ENCODE measurements at regions not wholly inside any gene's neighbourhood (a gene's known extent, or its start where the extent isn't known, plus 50 kb on each side); places are given as distances from the start of the nearest gene placed in this dataset.
A peak's percentile ranks its signal among the peaks of the same experiment; 100 is the strongest.
"Not testable (repeated sequence)": the region's sequence is repeated elsewhere in the genome, so short reads cannot be mapped to it uniquely, and the experiment has no call there.

GRCh38 chr7:65796205-65796604 is 76.7 kb upstream of the VKORC1L1 start:
- Histone ChIP-seq H3K9ac (ENCODE audit: low read depth, low read length, poor library complexity) (no peak overlapping the region), H3K27ac (replicated peaks; ENCODE audit: low read length) (no peak overlapping the region), H3K4me1 (ENCODE audit: control insufficient read depth in 2 of 2, insufficient read depth in 1 of 2, low read depth in 1 of 2, low read length in 2 of 2) (peaks cover 0 to 1% of the 10 kb centered on the region in 2 donors), H2AFZ (ENCODE audit: low read length) (no peak overlapping the region), H2BK5ac (ENCODE audit: low read length) (no peak overlapping the region), H3K27me3 (ENCODE audit: control insufficient read depth in 3 of 3, insufficient read depth in 3 of 3, low read depth in 1 of 3, low read length in 3 of 3) (no peaks in the 10 kb centered on the region), H2BK120ac (ENCODE audit: low read depth, low read length) (no peak overlapping the region), H3K4ac (ENCODE audit: low read length) (no peak overlapping the region), H3K79me1 (ENCODE audit: low read depth, low read length) (no peaks in the 10 kb centered on the region), H3K4me3 (ENCODE audit: low read length in 2 of 2) (no peak overlapping the region), H4K8ac (ENCODE audit: low read depth, low read length) (no peak overlapping the region), H2AK5ac (ENCODE audit: low read depth, low read length) (no peak overlapping the region), H3K9me3 (replicated peaks in 1 of 2; ENCODE audit: control insufficient read depth in 2 of 2, insufficient read depth in 1 of 2, low read depth in 1 of 2, low read length in 2 of 2) (peaks cover 0 to 2% of the 10 kb centered on the region in 2 donors), H3K36me3 (replicated peaks in 1 of 2; ENCODE audit: control insufficient read depth in 2 of 2, insufficient read depth in 2 of 2, low read length in 2 of 2) (no peaks in the 10 kb centered on the region), H3K23ac (ENCODE audit: low read depth, low read length, poor library complexity) (peak overlapping the region; percentile 61), H3K18ac (ENCODE audit: low read length) (no peak overlapping the region), H3K4me2 (ENCODE audit: insufficient read depth, low read length, poor library complexity, severe bottlenecking) (no peak overlapping the region), H3K14ac (ENCODE audit: low read length) (no peak overlapping the region), H4K91ac (ENCODE audit: low read depth, low read length, poor library complexity) (no peak overlapping the region), H2BK15ac (ENCODE audit: low read length) (no peak overlapping the region), H2BK12ac (ENCODE audit: low read length) (no peak overlapping the region)
- no CpG with 5 or more reads among the region's 4 CpGs for WGBS, 2 donors (ENCODE audit: extremely low coverage in 2 of 2, insufficient read length in 2 of 2, insufficient replicate concordance in 1 of 2)
- no peak for DNase-seq (ENCODE audit: low spot score)

- H2AK5ac ChIP-seq (ENCODE audit: low read depth, low read length); H3K4ac ChIP-seq (ENCODE audit: low read length); H3K9me3 ChIP-seq (replicated peaks in 1 of 2; ENCODE audit: control insufficient read depth in 2 of 2, insufficient read depth in 1 of 2, low read depth in 1 of 2, low read length in 2 of 2); H2BK12ac ChIP-seq (ENCODE audit: low read length); H2BK5ac ChIP-seq (ENCODE audit: low read length); H2BK15ac ChIP-seq (ENCODE audit: low read length); H4K8ac ChIP-seq (ENCODE audit: low read depth, low read length); H3K4me3 ChIP-seq (ENCODE audit: low read length in 2 of 2); H3K14ac ChIP-seq (ENCODE audit: low read length); H3K9ac ChIP-seq (ENCODE audit: low read depth, low read length, poor library complexity); H3K23ac ChIP-seq (ENCODE audit: low read depth, low read length, poor library complexity); H3K27ac ChIP-seq (replicated peaks; ENCODE audit: low read length); H3K4me1 ChIP-seq (ENCODE audit: control insufficient read depth in 2 of 2, insufficient read depth in 1 of 2, low read depth in 1 of 2, low read length in 2 of 2); H3K79me1 ChIP-seq (ENCODE audit: low read depth, low read length); H3K4me2 ChIP-seq (ENCODE audit: insufficient read depth, low read length, poor library complexity, severe bottlenecking); H2AFZ ChIP-seq (ENCODE audit: low read length); DNase-seq (ENCODE audit: low spot score); H3K27me3 ChIP-seq (ENCODE audit: control insufficient read depth in 3 of 3, insufficient read depth in 3 of 3, low read depth in 1 of 3, low read length in 3 of 3); H2BK120ac ChIP-seq (ENCODE audit: low read depth, low read length); H3K36me3 ChIP-seq (replicated peaks in 1 of 2; ENCODE audit: control insufficient read depth in 2 of 2, insufficient read depth in 2 of 2, low read length in 2 of 2); H3K18ac ChIP-seq (ENCODE audit: low read length); H4K91ac ChIP-seq (ENCODE audit: low read depth, low read length, poor library complexity): not testable (repeated sequence)
- WGBS, 2 donors (ENCODE audit: extremely low coverage in 2 of 2, insufficient read length in 2 of 2, insufficient replicate concordance in 1 of 2): no CpG with 5 or more reads among the region's 9 CpGs
Observed at GRCh38 chr7:65797086-65797485, 75.8 kb upstream of the VKORC1L1 start.

GRCh38 chr7:65797566-65797965 is 75.3 kb upstream of the VKORC1L1 start:
- not testable (repeated sequence) for H3K9ac ChIP-seq (ENCODE audit: low read depth, low read length, poor library complexity); H3K18ac ChIP-seq (ENCODE audit: low read length); H2AFZ ChIP-seq (ENCODE audit: low read length); H3K36me3 ChIP-seq (replicated peaks in 1 of 2; ENCODE audit: control insufficient read depth in 2 of 2, insufficient read depth in 2 of 2, low read length in 2 of 2); H3K9me3 ChIP-seq (replicated peaks in 1 of 2; ENCODE audit: control insufficient read depth in 2 of 2, insufficient read depth in 1 of 2, low read depth in 1 of 2, low read length in 2 of 2); H4K8ac ChIP-seq (ENCODE audit: low read depth, low read length); H3K4me1 ChIP-seq (ENCODE audit: control insufficient read depth in 2 of 2, insufficient read depth in 1 of 2, low read depth in 1 of 2, low read length in 2 of 2); H3K27ac ChIP-seq (replicated peaks; ENCODE audit: low read length); H3K4me2 ChIP-seq (ENCODE audit: insufficient read depth, low read length, poor library complexity, severe bottlenecking); H3K14ac ChIP-seq (ENCODE audit: low read length); H3K4me3 ChIP-seq (ENCODE audit: low read length in 2 of 2); H3K79me1 ChIP-seq (ENCODE audit: low read depth, low read length); H4K91ac ChIP-seq (ENCODE audit: low read depth, low read length, poor library complexity); H2BK5ac ChIP-seq (ENCODE audit: low read length); H2BK12ac ChIP-seq (ENCODE audit: low read length); DNase-seq (ENCODE audit: low spot score); H2AK5ac ChIP-seq (ENCODE audit: low read depth, low read length); H2BK15ac ChIP-seq (ENCODE audit: low read length); H3K4ac ChIP-seq (ENCODE audit: low read length); H2BK120ac ChIP-seq (ENCODE audit: low read depth, low read length); H3K27me3 ChIP-seq (ENCODE audit: control insufficient read depth in 3 of 3, insufficient read depth in 3 of 3, low read depth in 1 of 3, low read length in 3 of 3); H3K23ac ChIP-seq (ENCODE audit: low read depth, low read length, poor library complexity)
- 100% methylated on average over 1 of the region's 5 CpGs; no CpG with 5 or more reads in 1 of the 2 donors for WGBS, 2 donors (ENCODE audit: extremely low coverage in 2 of 2, insufficient read length in 2 of 2, insufficient replicate concordance in 1 of 2)

GRCh38 chr7:65798111-65799075 is 74.5 kb upstream of the VKORC1L1 start:
- no peak overlapping the region for H3K4me3 ChIP-seq (ENCODE audit: low read length in 2 of 2)
- no peaks in the 10 kb centered on the region for H3K79me1 ChIP-seq (ENCODE audit: low read depth, low read length)
- no peaks in the 10 kb centered on the region for H3K27me3 ChIP-seq (ENCODE audit: control insufficient read depth in 3 of 3, insufficient read depth in 3 of 3, low read depth in 1 of 3, low read length in 3 of 3)
- no peak overlapping the region for H3K27ac ChIP-seq (replicated peaks; ENCODE audit: low read length)
- H3K18ac ChIP-seq (ENCODE audit: low read length): no peak overlapping the region
- no peak for DNase-seq (ENCODE audit: low spot score)
- peaks cover 0 to 1% of the 10 kb centered on the region in 2 donors for H3K4me1 ChIP-seq (ENCODE audit: control insufficient read depth in 2 of 2, insufficient read depth in 1 of 2, low read depth in 1 of 2, low read length in 2 of 2)
- WGBS, 2 donors (ENCODE audit: extremely low coverage in 2 of 2, insufficient read length in 2 of 2, insufficient replicate concordance in 1 of 2): no CpG with 5 or more reads among the region's 5 CpGs
- H2BK12ac ChIP-seq (ENCODE audit: low read length): no peak overlapping the region
- H2AK5ac ChIP-seq (ENCODE audit: low read depth, low read length): no peak overlapping the region
- no peak overlapping the region for H4K91ac ChIP-seq (ENCODE audit: low read depth, low read length, poor library complexity)
- H3K4ac ChIP-seq (ENCODE audit: low read length): no peak overlapping the region
- no peak overlapping the region for H2BK120ac ChIP-seq (ENCODE audit: low read depth, low read length)
- no peaks in the 10 kb centered on the region for H3K36me3 ChIP-seq (replicated peaks in 1 of 2; ENCODE audit: control insufficient read depth in 2 of 2, insufficient read depth in 2 of 2, low read length in 2 of 2)
- no peak overlapping the region for H2BK15ac ChIP-seq (ENCODE audit: low read length)
- peak overlapping the region; percentile 23 for H2AFZ ChIP-seq (ENCODE audit: low read length)
- H3K9ac ChIP-seq (ENCODE audit: low read depth, low read length, poor library complexity): no peak overlapping the region
- H3K23ac ChIP-seq (ENCODE audit: low read depth, low read length, poor library complexity): no peak overlapping the region
- H4K8ac ChIP-seq (ENCODE audit: low read depth, low read length): no peak overlapping the region
- H3K4me2 ChIP-seq (ENCODE audit: insufficient read depth, low read length, poor library complexity, severe bottlenecking): no peak overlapping the region
- no peak overlapping the region for H3K14ac ChIP-seq (ENCODE audit: low read length)
- H2BK5ac ChIP-seq (ENCODE audit: low read length): no peak overlapping the region
- peaks cover 0 to 2% of the 10 kb centered on the region in 2 donors for H3K9me3 ChIP-seq (replicated peaks in 1 of 2; ENCODE audit: control insufficient read depth in 2 of 2, insufficient read depth in 1 of 2, low read depth in 1 of 2, low read length in 2 of 2)

All from neuronal stem cell (in vitro differentiated cells).